Neural cell (in vitro differentiated cells): ENCODE measurements at regions not wholly inside any gene's neighbourhood (a gene's known extent, or its start where the extent isn't known, plus 50 kb on each side); places are given as distances from the start of the nearest gene placed in this dataset.

Source experiments
- H2AFZ ChIP-seq: fragments of 200-600, 300-800 bp; sonication (generic), shearing (Covaris generic); 2 replicates; pipeline ENCODE4 v1.6.0; 2014; ENCODE audit warnings: low read depth, mild to moderate bottlenecking, antibody characterized with exemption, low read length, moderate library complexity
- H3F3A ChIP-seq: fragments of 200-600 bp; shearing (Covaris generic); 2 replicates; pipeline ENCODE4 v1.6.1; 2016; ENCODE audit warnings: mild to moderate bottlenecking, moderate library complexity, mixed read lengths, antibody characterized with exemption, low read length; ENCODE audit not compliant: insufficient read depth, poor library complexity, severe bottlenecking
- H3K27ac ChIP-seq: fragments of 200-600, 300-800 bp; sonication (generic), shearing (Covaris generic); 2 replicates; pipeline ENCODE4 v1.5.1; 2014; ENCODE audit warnings: mild to moderate bottlenecking, low read length, moderate library complexity
- H3K27me3 ChIP-seq: fragments of 300-800, 200-600 bp; sonication (generic), shearing (Covaris generic); 2 replicates; pipeline ENCODE4 v1.6.0; 2014; ENCODE audit warnings: mild to moderate bottlenecking, low read depth, low read length, moderate library complexity; ENCODE audit not compliant: insufficient read depth
- H3K36me3 ChIP-seq: fragments of 300-800, 200-600 bp; sonication (generic), shearing (Covaris generic); 2 replicates; pipeline ENCODE4 v1.5.1; 2014; ENCODE audit warnings: mild to moderate bottlenecking, antibody characterized with exemption, low read length, moderate library complexity; ENCODE audit not compliant: insufficient read depth
- H3K4me2 ChIP-seq: fragments of 300-800, 200-600 bp; sonication (generic), shearing (Covaris generic); 2 replicates; pipeline ENCODE4 v1.6.0; 2014; ENCODE audit warnings: mild to moderate bottlenecking, low read length
- H3K4me3 ChIP-seq: fragments of 300-800, 200-600 bp; sonication (generic), shearing (Covaris generic); 2 replicates; pipeline ENCODE4 v1.5.1; 2014; ENCODE audit warnings: mild to moderate bottlenecking, low read length, moderate library complexity
- H3K79me2 ChIP-seq: fragments of 200-600 bp; shearing (Covaris generic); replicated peaks from 2 replicates; pipeline ENCODE4 v1.6.0; 2014; ENCODE audit warnings: mild to moderate bottlenecking, low read length, moderate library complexity; ENCODE audit not compliant: insufficient read depth
- H3K9ac ChIP-seq: fragments of 300-800, 200-600 bp; sonication (generic), shearing (Covaris generic); 2 replicates; pipeline ENCODE4 v1.6.1; 2016; ENCODE audit warnings: mild to moderate bottlenecking, low read length, mixed read lengths
- H3K9me2 ChIP-seq: fragments of 200-600 bp; shearing (Covaris generic); 2 replicates; pipeline ENCODE4 v1.6.1; 2016; ENCODE audit warnings: mild to moderate bottlenecking, low read length, mixed read lengths; ENCODE audit not compliant: insufficient read depth
- H3K9me3 ChIP-seq: fragments of 200-600, 300-800 bp; sonication (generic), shearing (Covaris generic); 2 replicates; pipeline ENCODE4 v1.6.1; 2016; ENCODE audit warnings: mild to moderate bottlenecking, mixed run types, low read length, moderate library complexity, mixed read lengths
- H4K20me1 ChIP-seq: fragments of 200-600 bp; shearing (Covaris generic); 2 replicates; pipeline ENCODE4 v1.6.1; 2016; ENCODE audit warnings: mild to moderate bottlenecking, mixed run types; ENCODE audit not compliant: insufficient read depth
- EP300 ChIP-seq: fragments of 450-650 bp; conservative IDR thresholded peaks from 2 replicates; pipeline ENCODE4 v1.6.1; 2014; ENCODE audit warnings: antibody characterized with exemption, mild to moderate bottlenecking, moderate library complexity; ENCODE audit not compliant: poor library complexity, severe bottlenecking
- EZH2 ChIP-seq: fragments of 200-600, 300-800 bp; shearing (Covaris generic), sonication (generic); IDR thresholded peaks from 2 replicates; pipeline ENCODE4 v1.6.1; 2014; ENCODE audit warnings: antibody characterized with exemption, low read length, borderline replicate concordance, mild to moderate bottlenecking; ENCODE audit not compliant: insufficient read depth, poor library complexity, severe bottlenecking
- MXI1 ChIP-seq: fragments of 450-650 bp; conservative IDR thresholded peaks from 2 replicates; pipeline ENCODE4 v1.6.1; 2014; ENCODE audit warnings: antibody characterized with exemption, mild to moderate bottlenecking; ENCODE audit not compliant: poor library complexity, severe bottlenecking
- POLR2AphosphoS5 ChIP-seq: IDR thresholded peaks from 2 replicates; pipeline ENCODE4 v1.6.1; 2012
- RAD21 ChIP-seq: fragments of 450-650 bp; conservative IDR thresholded peaks from 2 replicates; pipeline ENCODE4 v1.6.1; 2014; ENCODE audit warnings: antibody characterized with exemption, mild to moderate bottlenecking, moderate library complexity
- SMC3 ChIP-seq: fragments of 450-650 bp; conservative IDR thresholded peaks from 2 replicates; pipeline ENCODE4 v1.6.1; 2014; ENCODE audit warnings: antibody characterized with exemption, mild to moderate bottlenecking, moderate library complexity; ENCODE audit not compliant: poor library complexity
- TAF1 ChIP-seq: IDR thresholded peaks from 2 replicates; pipeline ENCODE4 v1.6.1; 2012; ENCODE audit warnings: low read depth
- TF ChIP-seq, protein P1 (sequence below): fragments of 450-650 bp; IDR thresholded peaks from 2 replicates; pipeline ENCODE4 v1.5.1; 2014; ENCODE audit warnings: antibody characterized with exemption, mild to moderate bottlenecking, moderate library complexity; ENCODE audit not compliant: poor library complexity, severe bottlenecking
- TF ChIP-seq, protein P2 (sequence below): IDR thresholded peaks from 2 replicates; pipeline ENCODE4 v1.6.1; 2012; ENCODE audit warnings: borderline replicate concordance

DNA sequence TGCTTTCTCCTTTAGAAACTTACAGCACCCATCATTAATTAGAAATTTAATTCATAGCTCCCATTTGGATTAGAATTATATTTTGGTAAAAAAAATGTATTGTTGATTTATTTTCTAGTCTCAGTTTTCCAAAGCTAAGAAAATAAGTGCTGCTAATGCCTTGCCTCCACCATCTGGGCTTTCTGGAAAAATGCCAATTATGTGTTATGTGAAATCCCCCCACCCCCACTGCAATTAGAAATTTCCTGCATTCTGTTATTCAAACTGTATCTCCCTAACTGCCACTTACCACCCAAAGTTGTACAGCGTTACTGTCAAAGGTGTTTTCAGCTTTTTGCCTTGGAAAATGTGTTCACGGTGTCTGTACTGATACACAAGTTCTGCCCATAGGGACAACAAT lies 617.2 kb upstream of the UBE2E2 start:
- Histone ChIP-seq H3K36me3 (no peaks in the 10 kb centered on the region), H4K20me1 (no peaks in the 10 kb centered on the region), H3K9ac (no peak overlapping the region), H3K27ac (no peak overlapping the region), H3K9me3 (no peaks in the 10 kb centered on the region), H2AFZ (no peak overlapping the region), H3K9me2 (no peaks in the 10 kb centered on the region), H3K4me2 (no peak overlapping the region), H3K79me2 (no peaks in the 10 kb centered on the region), H3K27me3 (no peaks in the 10 kb centered on the region), H3K4me3 (no peak overlapping the region), H3F3A (no peaks in the 10 kb centered on the region)
- TF ChIP-seq MXI1 (no peak), POLR2AphosphoS5 (no peak), EZH2 (no peak), SMC3 (no peak), EP300 (no peak)
- TF ChIP-seq, protein P1, sequence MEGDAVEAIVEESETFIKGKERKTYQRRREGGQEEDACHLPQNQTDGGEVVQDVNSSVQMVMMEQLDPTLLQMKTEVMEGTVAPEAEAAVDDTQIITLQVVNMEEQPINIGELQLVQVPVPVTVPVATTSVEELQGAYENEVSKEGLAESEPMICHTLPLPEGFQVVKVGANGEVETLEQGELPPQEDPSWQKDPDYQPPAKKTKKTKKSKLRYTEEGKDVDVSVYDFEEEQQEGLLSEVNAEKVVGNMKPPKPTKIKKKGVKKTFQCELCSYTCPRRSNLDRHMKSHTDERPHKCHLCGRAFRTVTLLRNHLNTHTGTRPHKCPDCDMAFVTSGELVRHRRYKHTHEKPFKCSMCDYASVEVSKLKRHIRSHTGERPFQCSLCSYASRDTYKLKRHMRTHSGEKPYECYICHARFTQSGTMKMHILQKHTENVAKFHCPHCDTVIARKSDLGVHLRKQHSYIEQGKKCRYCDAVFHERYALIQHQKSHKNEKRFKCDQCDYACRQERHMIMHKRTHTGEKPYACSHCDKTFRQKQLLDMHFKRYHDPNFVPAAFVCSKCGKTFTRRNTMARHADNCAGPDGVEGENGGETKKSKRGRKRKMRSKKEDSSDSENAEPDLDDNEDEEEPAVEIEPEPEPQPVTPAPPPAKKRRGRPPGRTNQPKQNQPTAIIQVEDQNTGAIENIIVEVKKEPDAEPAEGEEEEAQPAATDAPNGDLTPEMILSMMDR, result no peak

DNA sequence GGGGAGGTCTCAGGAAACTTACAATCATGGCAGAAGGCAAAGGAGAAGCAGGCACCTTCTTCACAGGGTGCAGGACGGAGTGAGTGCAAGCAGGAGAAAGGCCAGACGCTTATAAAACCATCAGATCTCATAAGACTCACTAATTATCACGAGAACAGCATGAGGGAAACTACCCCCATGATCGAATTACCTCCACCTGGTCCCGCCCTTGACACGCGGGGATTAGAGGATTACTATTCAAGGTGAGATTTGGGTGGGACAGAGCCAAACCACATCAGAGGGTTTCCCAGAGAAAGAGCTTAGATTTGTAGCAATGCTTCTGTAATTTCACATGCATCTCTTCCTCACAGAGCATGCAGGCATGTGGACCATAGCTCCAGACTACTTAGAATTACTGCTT lies 615.7 kb upstream of the UBE2E2 start:
- Histone ChIP-seq H4K20me1 (no peaks in the 10 kb centered on the region), H3K27ac (no peak overlapping the region), H3K9me3 (no peaks in the 10 kb centered on the region), H3K4me2 (no peak overlapping the region), H2AFZ (no peak overlapping the region), H3K9me2 (no peaks in the 10 kb centered on the region), H3K27me3 (no peaks in the 10 kb centered on the region), H3K9ac (no peak overlapping the region), H3F3A (no peaks in the 10 kb centered on the region), H3K4me3 (no peak overlapping the region), H3K79me2 (no peaks in the 10 kb centered on the region), H3K36me3 (no peaks in the 10 kb centered on the region)
- TF ChIP-seq EZH2 (no peak), POLR2AphosphoS5 (no peak), RAD21 (no peak), TAF1 (no peak), MXI1 (no peak), EP300 (no peak), SMC3 (no peak)
- TF ChIP-seq, protein P2, sequence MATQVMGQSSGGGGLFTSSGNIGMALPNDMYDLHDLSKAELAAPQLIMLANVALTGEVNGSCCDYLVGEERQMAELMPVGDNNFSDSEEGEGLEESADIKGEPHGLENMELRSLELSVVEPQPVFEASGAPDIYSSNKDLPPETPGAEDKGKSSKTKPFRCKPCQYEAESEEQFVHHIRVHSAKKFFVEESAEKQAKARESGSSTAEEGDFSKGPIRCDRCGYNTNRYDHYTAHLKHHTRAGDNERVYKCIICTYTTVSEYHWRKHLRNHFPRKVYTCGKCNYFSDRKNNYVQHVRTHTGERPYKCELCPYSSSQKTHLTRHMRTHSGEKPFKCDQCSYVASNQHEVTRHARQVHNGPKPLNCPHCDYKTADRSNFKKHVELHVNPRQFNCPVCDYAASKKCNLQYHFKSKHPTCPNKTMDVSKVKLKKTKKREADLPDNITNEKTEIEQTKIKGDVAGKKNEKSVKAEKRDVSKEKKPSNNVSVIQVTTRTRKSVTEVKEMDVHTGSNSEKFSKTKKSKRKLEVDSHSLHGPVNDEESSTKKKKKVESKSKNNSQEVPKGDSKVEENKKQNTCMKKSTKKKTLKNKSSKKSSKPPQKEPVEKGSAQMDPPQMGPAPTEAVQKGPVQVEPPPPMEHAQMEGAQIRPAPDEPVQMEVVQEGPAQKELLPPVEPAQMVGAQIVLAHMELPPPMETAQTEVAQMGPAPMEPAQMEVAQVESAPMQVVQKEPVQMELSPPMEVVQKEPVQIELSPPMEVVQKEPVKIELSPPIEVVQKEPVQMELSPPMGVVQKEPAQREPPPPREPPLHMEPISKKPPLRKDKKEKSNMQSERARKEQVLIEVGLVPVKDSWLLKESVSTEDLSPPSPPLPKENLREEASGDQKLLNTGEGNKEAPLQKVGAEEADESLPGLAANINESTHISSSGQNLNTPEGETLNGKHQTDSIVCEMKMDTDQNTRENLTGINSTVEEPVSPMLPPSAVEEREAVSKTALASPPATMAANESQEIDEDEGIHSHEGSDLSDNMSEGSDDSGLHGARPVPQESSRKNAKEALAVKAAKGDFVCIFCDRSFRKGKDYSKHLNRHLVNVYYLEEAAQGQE, result no peak
- TF ChIP-seq, protein P1, result no peak
